ENCODE measurements at regions not wholly inside any gene's neighbourhood (a gene's known extent, or its start where the extent isn't known, plus 50 kb on each side); places are given as distances from the start of the nearest gene placed in this dataset.

DNA sequence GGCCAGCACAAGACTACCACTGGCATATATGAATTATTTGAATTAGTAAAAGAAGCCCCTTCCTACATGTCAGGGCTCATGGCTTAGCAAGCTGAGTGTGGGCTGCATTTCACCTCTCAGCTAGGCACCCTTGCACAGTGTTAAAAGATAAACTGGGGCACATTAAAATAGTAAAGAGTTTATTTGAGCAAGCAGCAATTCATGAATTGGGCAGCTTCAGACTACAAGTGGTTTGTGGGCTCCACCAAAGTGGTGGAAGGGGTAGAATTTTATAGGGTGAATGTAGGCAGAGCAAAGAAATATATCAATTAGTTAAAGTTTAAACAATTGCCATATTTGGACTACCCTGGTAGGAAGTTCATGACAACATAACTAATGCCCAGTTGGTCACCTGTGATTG, 178.8 kb downstream of the PLPP3 start:
- Histone ChIP-seq H3K36me3 (ENCODE audit: control insufficient read depth in 4 of 4, insufficient read depth in 4 of 4, low read length in 3 of 4) (no peaks in the 10 kb centered on the region), H3K27me3 (replicated peaks in 2 of 5; ENCODE audit: control insufficient read depth in 4 of 5, insufficient read depth in 5 of 5, low read length in 4 of 5) (no peaks in the 10 kb centered on the region), H3K4me1 (ENCODE audit: control extremely low read depth in 1 of 4, control insufficient read depth in 4 of 4, insufficient read depth in 4 of 4, low read length in 3 of 4) (no peaks in the 10 kb centered on the region), H3K9me3 (ENCODE audit: control extremely low read depth in 1 of 5, control insufficient read depth in 4 of 5, insufficient read depth in 2 of 5, low read depth in 1 of 5, low read length in 4 of 5) (no peaks in the 10 kb centered on the region), H3K27ac (ENCODE audit: insufficient read depth in 1 of 2, low read depth in 1 of 2, low read length in 2 of 2, poor library complexity in 1 of 2, severe bottlenecking in 2 of 2) (no peak overlapping the region), H3K4me3 (ENCODE audit: control insufficient read depth in 1 of 7, extremely low read depth in 1 of 7, insufficient read depth in 4 of 7, low read depth in 2 of 7, low read length in 6 of 7) (no peak overlapping the region)
- DNase-seq, result no peak
- ChIA-PET CTCF (no interaction called here), POLR2A (no interaction called here)

DNA sequence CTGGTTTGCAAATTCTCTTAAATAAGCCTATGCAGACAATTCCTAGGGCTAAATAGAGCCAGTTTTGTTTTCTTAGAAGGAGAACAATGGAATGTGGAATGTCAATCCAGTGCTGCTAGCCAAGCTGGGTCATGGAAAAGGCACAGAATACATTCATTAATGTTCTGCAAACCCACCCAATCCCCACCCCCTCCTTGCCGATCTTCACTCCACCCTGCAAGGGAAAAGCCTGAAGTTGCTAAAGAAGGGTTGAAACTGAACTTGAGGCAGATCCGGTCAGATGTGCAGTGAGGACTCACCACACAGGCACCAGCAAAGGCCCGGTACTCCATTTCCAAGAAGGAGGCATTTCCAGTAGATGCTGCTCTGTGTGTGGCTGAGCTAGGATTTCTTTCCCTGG, 179.6 kb downstream of the PLPP3 start:
- Histone ChIP-seq H3K4me3 (ENCODE audit: control insufficient read depth in 1 of 7, extremely low read depth in 1 of 7, insufficient read depth in 4 of 7, low read depth in 2 of 7, low read length in 6 of 7) (no peak overlapping the region), H3K27ac (ENCODE audit: insufficient read depth in 1 of 2, low read depth in 1 of 2, low read length in 2 of 2, poor library complexity in 1 of 2, severe bottlenecking in 2 of 2) (no peak overlapping the region), H3K27me3 (replicated peaks in 2 of 5; ENCODE audit: control insufficient read depth in 4 of 5, insufficient read depth in 5 of 5, low read length in 4 of 5) (no peaks in the 10 kb centered on the region), H3K36me3 (ENCODE audit: control insufficient read depth in 4 of 4, insufficient read depth in 4 of 4, low read length in 3 of 4) (no peaks in the 10 kb centered on the region), H3K9me3 (ENCODE audit: control extremely low read depth in 1 of 5, control insufficient read depth in 4 of 5, insufficient read depth in 2 of 5, low read depth in 1 of 5, low read length in 4 of 5) (no peaks in the 10 kb centered on the region), H3K4me1 (ENCODE audit: control extremely low read depth in 1 of 4, control insufficient read depth in 4 of 4, insufficient read depth in 4 of 4, low read length in 3 of 4) (no peaks in the 10 kb centered on the region)
- 95% methylated on average over 2 of the region's 3 CpGs for WGBS (ENCODE audit: insufficient coverage)
- no peak for DNase-seq
- ChIA-PET CTCF (no interaction called here), POLR2A (no interaction called here)

DNA sequence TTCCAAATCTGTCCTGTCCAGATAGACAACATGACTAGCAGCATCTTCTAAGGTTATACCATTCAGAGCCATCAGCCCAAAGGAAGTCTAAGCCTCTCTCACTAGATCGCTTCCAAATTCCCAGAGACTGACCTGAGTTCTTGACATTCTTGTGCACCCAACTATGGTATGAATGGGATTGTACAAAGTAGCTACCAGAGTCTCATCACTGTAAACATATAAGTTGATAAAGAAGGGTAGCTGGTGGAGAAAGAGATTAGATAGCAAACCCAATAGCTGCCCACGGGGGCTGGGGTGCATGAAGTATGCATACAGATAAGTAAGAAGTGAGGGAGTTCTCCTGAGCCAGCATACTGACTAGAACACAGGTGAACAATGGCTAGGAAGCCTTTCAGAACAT, 180.0 kb downstream of the PLPP3 start:
- no peak for DNase-seq
- H3K4me3 ChIP-seq (ENCODE audit: control insufficient read depth in 1 of 7, extremely low read depth in 1 of 7, insufficient read depth in 4 of 7, low read depth in 2 of 7, low read length in 6 of 7), result no peak overlapping the region
- ChIA-PET POLR2A (no interaction called here), CTCF (no interaction called here)
- no peaks in the 10 kb centered on the region for H3K36me3 ChIP-seq (ENCODE audit: control insufficient read depth in 4 of 4, insufficient read depth in 4 of 4, low read length in 3 of 4)
- H3K27ac ChIP-seq (ENCODE audit: insufficient read depth in 1 of 2, low read depth in 1 of 2, low read length in 2 of 2, poor library complexity in 1 of 2, severe bottlenecking in 2 of 2), result no peak overlapping the region
- no peaks in the 10 kb centered on the region for H3K27me3 ChIP-seq (replicated peaks in 2 of 5; ENCODE audit: control insufficient read depth in 4 of 5, insufficient read depth in 5 of 5, low read length in 4 of 5)
- WGBS (ENCODE audit: insufficient coverage), result 100% methylated on average over 1 of the region's 2 CpGs
- H3K9me3 ChIP-seq (ENCODE audit: control extremely low read depth in 1 of 5, control insufficient read depth in 4 of 5, insufficient read depth in 2 of 5, low read depth in 1 of 5, low read length in 4 of 5), result no peaks in the 10 kb centered on the region
- no peaks in the 10 kb centered on the region for H3K4me1 ChIP-seq (ENCODE audit: control extremely low read depth in 1 of 4, control insufficient read depth in 4 of 4, insufficient read depth in 4 of 4, low read length in 3 of 4)

DNA sequence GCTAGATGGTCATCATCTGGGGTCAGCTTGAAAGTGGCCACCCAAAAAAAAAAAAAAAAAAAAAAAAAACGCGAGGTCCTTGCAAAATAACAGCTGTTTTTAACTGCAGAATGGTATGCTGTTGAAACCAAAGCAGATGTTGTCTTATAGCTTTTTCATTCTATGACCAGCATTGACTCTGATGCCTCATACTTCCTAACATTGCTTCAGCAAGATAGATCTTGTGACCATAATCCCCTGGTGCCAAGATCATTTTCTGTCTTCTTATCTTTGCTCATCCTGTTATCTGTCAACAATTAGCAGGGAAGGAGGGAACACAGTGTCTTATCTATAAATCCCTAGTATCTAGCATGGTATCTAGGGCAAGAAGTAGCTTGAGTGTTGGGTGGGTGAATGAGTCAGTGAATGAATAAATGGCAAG, 181.5 kb downstream of the PLPP3 start:
- Histone ChIP-seq H3K27me3 (replicated peaks in 2 of 5; ENCODE audit: control insufficient read depth in 4 of 5, insufficient read depth in 5 of 5, low read length in 4 of 5) (peaks cover 0 to 3% (median under 1%) of the 10 kb centered on the region in 5 experiments), H3K9me3 (ENCODE audit: control extremely low read depth in 1 of 5, control insufficient read depth in 4 of 5, insufficient read depth in 2 of 5, low read depth in 1 of 5, low read length in 4 of 5) (no peaks in the 10 kb centered on the region), H3K4me3 (ENCODE audit: control insufficient read depth in 1 of 7, extremely low read depth in 1 of 7, insufficient read depth in 4 of 7, low read depth in 2 of 7, low read length in 6 of 7) (no peak overlapping the region), H3K4me1 (ENCODE audit: control extremely low read depth in 1 of 4, control insufficient read depth in 4 of 4, insufficient read depth in 4 of 4, low read length in 3 of 4) (no peaks in the 10 kb centered on the region), H3K27ac (ENCODE audit: insufficient read depth in 1 of 2, low read depth in 1 of 2, low read length in 2 of 2, poor library complexity in 1 of 2, severe bottlenecking in 2 of 2) (no peak overlapping the region), H3K36me3 (ENCODE audit: control insufficient read depth in 4 of 4, insufficient read depth in 4 of 4, low read length in 3 of 4) (no peaks in the 10 kb centered on the region)
- no peak for DNase-seq
- ChIA-PET POLR2A (no interaction called here), CTCF (interaction anchor here (1.5 kb wide), 1 partner anchor 105 kb away, joined by 3 read pairs; no protein-coding TSS in a partner anchor)
- WGBS (ENCODE audit: insufficient coverage), result no CpG with 5 or more reads among the region's 2 CpGs

- WGBS (ENCODE audit: insufficient coverage), result 100% methylated on average over 1 of the region's 2 CpGs
- ChIA-PET CTCF (interaction anchor here (1.5 kb wide), 1 partner anchor 105 kb away, joined by 3 read pairs; no protein-coding TSS in a partner anchor), POLR2A (no interaction called here)
- Histone ChIP-seq H3K36me3 (ENCODE audit: control insufficient read depth in 4 of 4, insufficient read depth in 4 of 4, low read length in 3 of 4) (no peaks in the 10 kb centered on the region), H3K4me1 (ENCODE audit: control extremely low read depth in 1 of 4, control insufficient read depth in 4 of 4, insufficient read depth in 4 of 4, low read length in 3 of 4) (no peaks in the 10 kb centered on the region), H3K27me3 (replicated peaks in 2 of 5; ENCODE audit: control insufficient read depth in 4 of 5, insufficient read depth in 5 of 5, low read length in 4 of 5) (peaks cover 0 to 3% (median 2%) of the 10 kb centered on the region in 5 experiments), H3K4me3 (ENCODE audit: control insufficient read depth in 1 of 7, extremely low read depth in 1 of 7, insufficient read depth in 4 of 7, low read depth in 2 of 7, low read length in 6 of 7) (no peak overlapping the region), H3K27ac (ENCODE audit: insufficient read depth in 1 of 2, low read depth in 1 of 2, low read length in 2 of 2, poor library complexity in 1 of 2, severe bottlenecking in 2 of 2) (no peak overlapping the region), H3K9me3 (ENCODE audit: control extremely low read depth in 1 of 5, control insufficient read depth in 4 of 5, insufficient read depth in 2 of 5, low read depth in 1 of 5, low read length in 4 of 5) (no peaks in the 10 kb centered on the region)
- DNase-seq, result no peak
Observed at GRCh38 chr1:56397409-56397808, 182.0 kb downstream of the PLPP3 start.

GRCh38 chr1:56396581-56396980, 182.8 kb downstream of the PLPP3 start:
- Histone ChIP-seq H3K27me3 (replicated peaks in 2 of 5; ENCODE audit: control insufficient read depth in 4 of 5, insufficient read depth in 5 of 5, low read length in 4 of 5) (peaks cover 0 to 3% (median 2%) of the 10 kb centered on the region in 5 experiments), H3K4me1 (ENCODE audit: control extremely low read depth in 1 of 4, control insufficient read depth in 4 of 4, insufficient read depth in 4 of 4, low read length in 3 of 4) (no peaks in the 10 kb centered on the region), H3K9me3 (ENCODE audit: control extremely low read depth in 1 of 5, control insufficient read depth in 4 of 5, insufficient read depth in 2 of 5, low read depth in 1 of 5, low read length in 4 of 5) (no peaks in the 10 kb centered on the region), H3K27ac (ENCODE audit: insufficient read depth in 1 of 2, low read depth in 1 of 2, low read length in 2 of 2, poor library complexity in 1 of 2, severe bottlenecking in 2 of 2) (no peak overlapping the region), H3K36me3 (ENCODE audit: control insufficient read depth in 4 of 4, insufficient read depth in 4 of 4, low read length in 3 of 4) (no peaks in the 10 kb centered on the region), H3K4me3 (ENCODE audit: control insufficient read depth in 1 of 7, extremely low read depth in 1 of 7, insufficient read depth in 4 of 7, low read depth in 2 of 7, low read length in 6 of 7) (no peak overlapping the region)
- ChIA-PET POLR2A (no interaction called here), CTCF (interaction anchor here (0.6 to 1.5 kb wide), 3 partner anchors 14 to 106 kb away, joined by 3 to 4 read pairs (median 4); no protein-coding TSS in a partner anchor)
- WGBS (ENCODE audit: insufficient coverage), result 78% methylated on average over 1 of the region's 4 CpGs
- no peak for DNase-seq

- CTCF ChIA-PET, result interaction anchor here (0.6 to 1.3 kb wide), 2 partner anchors 13 to 54 kb away, joined by 4 read pairs; no protein-coding TSS in a partner anchor
- peaks cover 0 to 3% (median 2%) of the 10 kb centered on the region in 5 experiments for H3K27me3 ChIP-seq (replicated peaks in 2 of 5; ENCODE audit: control insufficient read depth in 4 of 5, insufficient read depth in 5 of 5, low read length in 4 of 5)
- DNase-seq, result no peak
- H3K4me1 ChIP-seq (ENCODE audit: control extremely low read depth in 1 of 4, control insufficient read depth in 4 of 4, insufficient read depth in 4 of 4, low read length in 3 of 4), result no peaks in the 10 kb centered on the region
- no peaks in the 10 kb centered on the region for H3K36me3 ChIP-seq (ENCODE audit: control insufficient read depth in 4 of 4, insufficient read depth in 4 of 4, low read length in 3 of 4)
- H3K4me3 ChIP-seq (ENCODE audit: control insufficient read depth in 1 of 7, extremely low read depth in 1 of 7, insufficient read depth in 4 of 7, low read depth in 2 of 7, low read length in 6 of 7), result no peak overlapping the region
- no peak overlapping the region for H3K27ac ChIP-seq (ENCODE audit: insufficient read depth in 1 of 2, low read depth in 1 of 2, low read length in 2 of 2, poor library complexity in 1 of 2, severe bottlenecking in 2 of 2)
- 100% methylated on average over 2 of the region's 2 CpGs for WGBS (ENCODE audit: insufficient coverage)
- no peaks in the 10 kb centered on the region for H3K9me3 ChIP-seq (ENCODE audit: control extremely low read depth in 1 of 5, control insufficient read depth in 4 of 5, insufficient read depth in 2 of 5, low read depth in 1 of 5, low read length in 4 of 5)
- POLR2A ChIA-PET, result no interaction called here
Observed at GRCh38 chr1:56395776-56396175, 183.6 kb downstream of the PLPP3 start.

All from common myeloid progenitor, CD34-positive (primary cell).